Ishikawa (cell line): ENCODE measurements at regions not wholly inside any gene's neighbourhood (a gene's known extent, or its start where the extent isn't known, plus 50 kb on each side); places are given as distances from the start of the nearest gene placed in this dataset.

ENCODE experiments used
- EP300 ChIP-seq: IDR thresholded peaks from 2 replicates; pipeline ENCODE4 v1.6.1; 2012; ENCODE audit warnings: borderline replicate concordance
- TF ChIP-seq, protein P1 (sequence below): IDR thresholded peaks from 2 replicates; pipeline ENCODE4 v1.6.1; 2012

DNA sequence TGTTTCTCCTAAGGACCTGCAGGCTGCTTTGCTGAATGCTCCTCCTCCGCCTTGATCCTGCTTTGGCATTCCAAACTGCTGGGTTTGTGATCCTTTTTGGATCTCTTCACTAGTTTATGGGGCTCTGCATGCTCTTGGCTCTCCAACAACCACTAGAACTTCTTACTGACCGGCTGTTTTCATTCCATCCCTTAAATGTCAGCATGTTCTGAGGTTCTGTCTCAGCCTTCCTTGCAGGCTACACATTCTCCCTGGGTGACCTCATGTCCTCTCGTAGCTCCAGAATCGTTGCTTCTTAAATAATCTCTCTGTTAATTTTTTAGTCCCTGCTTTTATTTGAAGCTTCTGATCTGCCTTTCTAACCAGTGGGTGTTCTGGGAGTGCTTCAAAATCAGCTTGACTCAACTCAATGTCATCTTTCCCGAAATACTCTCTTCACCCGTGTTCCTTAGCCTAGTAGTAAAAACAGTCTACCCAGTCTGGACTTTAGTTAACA lies 119.0 kb upstream of the HS3ST2 start:
- no peak for TF ChIP-seq EP300
- TF ChIP-seq, protein P1, sequence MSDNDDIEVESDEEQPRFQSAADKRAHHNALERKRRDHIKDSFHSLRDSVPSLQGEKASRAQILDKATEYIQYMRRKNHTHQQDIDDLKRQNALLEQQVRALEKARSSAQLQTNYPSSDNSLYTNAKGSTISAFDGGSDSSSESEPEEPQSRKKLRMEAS: no peak
